IMR-90 (cell line): ENCODE measurements at regions not wholly inside any gene's neighbourhood (a gene's known extent, or its start where the extent isn't known, plus 50 kb on each side); places are given as distances from the start of the nearest gene placed in this dataset.

ENCODE experiments used
- RFX5 ChIP-seq: IDR thresholded peaks from 2 replicates; pipeline ENCODE4 v1.8.0; 2012; ENCODE audit warnings: low read depth, mild to moderate bottlenecking, low read length, moderate library complexity
- TF ChIP-seq, protein P1 (sequence below): conservative IDR thresholded peaks from 2 replicates; pipeline ENCODE4 v1.5.1; 2012; ENCODE audit warnings: mild to moderate bottlenecking, low read depth, low read length, improper control_type of control experiment

DNA sequence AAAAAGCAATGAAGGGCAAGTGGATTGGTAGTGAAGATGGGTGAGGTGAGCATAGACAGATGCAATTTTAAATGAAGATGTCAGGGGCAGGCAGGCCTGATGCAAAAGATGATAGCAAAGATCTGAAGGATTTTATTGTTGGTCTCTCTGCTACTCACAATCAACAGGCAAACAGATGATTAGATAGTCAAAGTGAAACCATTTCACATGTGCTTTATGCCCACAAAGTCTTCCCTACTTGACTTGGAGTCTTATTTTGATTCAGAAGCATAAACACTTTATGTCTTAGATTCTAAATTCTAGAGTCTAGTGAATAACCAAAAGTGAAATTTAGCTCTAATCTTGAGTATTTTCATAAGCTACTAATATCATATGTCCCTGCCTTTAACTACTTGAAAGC, 153.8 kb upstream of the HNRNPA3 start:
- no peak for TF ChIP-seq RFX5
- TF ChIP-seq, protein P1, sequence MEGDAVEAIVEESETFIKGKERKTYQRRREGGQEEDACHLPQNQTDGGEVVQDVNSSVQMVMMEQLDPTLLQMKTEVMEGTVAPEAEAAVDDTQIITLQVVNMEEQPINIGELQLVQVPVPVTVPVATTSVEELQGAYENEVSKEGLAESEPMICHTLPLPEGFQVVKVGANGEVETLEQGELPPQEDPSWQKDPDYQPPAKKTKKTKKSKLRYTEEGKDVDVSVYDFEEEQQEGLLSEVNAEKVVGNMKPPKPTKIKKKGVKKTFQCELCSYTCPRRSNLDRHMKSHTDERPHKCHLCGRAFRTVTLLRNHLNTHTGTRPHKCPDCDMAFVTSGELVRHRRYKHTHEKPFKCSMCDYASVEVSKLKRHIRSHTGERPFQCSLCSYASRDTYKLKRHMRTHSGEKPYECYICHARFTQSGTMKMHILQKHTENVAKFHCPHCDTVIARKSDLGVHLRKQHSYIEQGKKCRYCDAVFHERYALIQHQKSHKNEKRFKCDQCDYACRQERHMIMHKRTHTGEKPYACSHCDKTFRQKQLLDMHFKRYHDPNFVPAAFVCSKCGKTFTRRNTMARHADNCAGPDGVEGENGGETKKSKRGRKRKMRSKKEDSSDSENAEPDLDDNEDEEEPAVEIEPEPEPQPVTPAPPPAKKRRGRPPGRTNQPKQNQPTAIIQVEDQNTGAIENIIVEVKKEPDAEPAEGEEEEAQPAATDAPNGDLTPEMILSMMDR = no peak
